ENCODE measurements at regions not wholly inside any gene's neighbourhood (a gene's known extent, or its start where the extent isn't known, plus 50 kb on each side); places are given as distances from the start of the nearest gene placed in this dataset.

DNA sequence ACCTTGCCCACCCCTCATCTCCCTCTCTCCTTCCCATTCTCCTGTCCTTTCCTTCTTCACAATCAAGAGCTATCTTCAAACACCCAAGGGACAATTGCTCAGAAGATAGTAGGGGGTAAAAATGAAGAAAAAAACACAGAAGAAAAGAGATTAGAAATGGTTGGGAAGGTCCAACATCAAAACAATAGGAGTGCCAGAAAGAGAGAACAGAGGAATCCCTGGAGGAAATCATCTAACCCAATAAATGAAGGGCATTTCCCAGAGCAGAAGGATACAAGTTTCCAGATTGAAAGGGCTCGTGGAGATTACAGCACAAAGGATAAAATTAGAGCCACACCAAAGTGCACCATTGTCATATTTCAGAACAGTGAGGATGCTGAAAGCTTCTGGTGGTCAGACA is 145.6 kb downstream of the OAT start:
- Mint-ChIP-seq H3K27ac (ENCODE audit: unreplicated experiment) (no peak overlapping the region), H3K4me1 (ENCODE audit: low read depth, unreplicated experiment) (no peaks in the 10 kb centered on the region), H3K36me3 (ENCODE audit: insufficient read depth, unreplicated experiment) (no peaks in the 10 kb centered on the region), H3K9me3 (ENCODE audit: low read depth, unreplicated experiment) (peaks cover 5% of the 10 kb centered on the region), H3K4me3 (ENCODE audit: low read depth, unreplicated experiment) (no peak overlapping the region), H3K27me3 (ENCODE audit: unreplicated experiment) (peaks cover 59% of the 10 kb centered on the region)
- intact Hi-C loops (cut with micrococcal nuclease; ENCODE audit: unreplicated experiment), result no loop called here
- CTCF ChIA-PET, result interaction anchor here (0.7 kb wide), 1 partner anchor 278 kb away, joined by 3 read pairs; no protein-coding TSS in a partner anchor
- TF ChIP-seq, protein P1, sequence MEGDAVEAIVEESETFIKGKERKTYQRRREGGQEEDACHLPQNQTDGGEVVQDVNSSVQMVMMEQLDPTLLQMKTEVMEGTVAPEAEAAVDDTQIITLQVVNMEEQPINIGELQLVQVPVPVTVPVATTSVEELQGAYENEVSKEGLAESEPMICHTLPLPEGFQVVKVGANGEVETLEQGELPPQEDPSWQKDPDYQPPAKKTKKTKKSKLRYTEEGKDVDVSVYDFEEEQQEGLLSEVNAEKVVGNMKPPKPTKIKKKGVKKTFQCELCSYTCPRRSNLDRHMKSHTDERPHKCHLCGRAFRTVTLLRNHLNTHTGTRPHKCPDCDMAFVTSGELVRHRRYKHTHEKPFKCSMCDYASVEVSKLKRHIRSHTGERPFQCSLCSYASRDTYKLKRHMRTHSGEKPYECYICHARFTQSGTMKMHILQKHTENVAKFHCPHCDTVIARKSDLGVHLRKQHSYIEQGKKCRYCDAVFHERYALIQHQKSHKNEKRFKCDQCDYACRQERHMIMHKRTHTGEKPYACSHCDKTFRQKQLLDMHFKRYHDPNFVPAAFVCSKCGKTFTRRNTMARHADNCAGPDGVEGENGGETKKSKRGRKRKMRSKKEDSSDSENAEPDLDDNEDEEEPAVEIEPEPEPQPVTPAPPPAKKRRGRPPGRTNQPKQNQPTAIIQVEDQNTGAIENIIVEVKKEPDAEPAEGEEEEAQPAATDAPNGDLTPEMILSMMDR (IDR thresholded peaks at IDR 0.05; ENCODE audit: unreplicated experiment), result no peak
- DNase-seq, result no peak
- BruUV-seq (replicated peaks), result no TSS peak

DNA sequence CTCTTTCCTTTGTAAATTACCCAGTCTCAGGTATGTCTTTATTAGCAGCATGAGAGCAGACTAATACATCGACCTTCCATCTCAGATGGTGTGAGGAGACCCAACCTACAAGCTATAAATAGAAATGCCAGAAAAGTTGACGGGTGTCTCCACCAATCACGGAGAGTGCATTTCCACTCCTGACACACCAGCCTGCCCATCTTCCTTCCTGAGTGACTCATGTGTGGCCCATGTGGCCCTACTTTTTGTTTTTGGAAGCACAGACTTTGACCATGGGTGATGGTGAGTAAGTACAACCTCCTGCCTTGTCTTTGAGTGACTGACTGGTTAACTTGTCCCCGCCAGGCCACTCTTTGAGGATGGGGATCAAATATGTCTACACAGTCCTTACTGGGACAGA is 147.0 kb downstream of the OAT start:
- Mint-ChIP-seq H3K9me3 (ENCODE audit: low read depth, unreplicated experiment) (peaks cover 5% of the 10 kb centered on the region), H3K4me3 (ENCODE audit: low read depth, unreplicated experiment) (no peak overlapping the region), H3K27me3 (ENCODE audit: unreplicated experiment) (peaks cover 59% of the 10 kb centered on the region), H3K36me3 (ENCODE audit: insufficient read depth, unreplicated experiment) (no peaks in the 10 kb centered on the region), H3K27ac (ENCODE audit: unreplicated experiment) (no peak overlapping the region), H3K4me1 (ENCODE audit: low read depth, unreplicated experiment) (no peaks in the 10 kb centered on the region)
- BruUV-seq (replicated peaks), result no TSS peak
- DNase-seq, result no peak
- TF ChIP-seq, protein P1 (IDR thresholded peaks at IDR 0.05; ENCODE audit: unreplicated experiment), result no peak
- intact Hi-C loops (cut with micrococcal nuclease; ENCODE audit: unreplicated experiment), result no loop called here
- CTCF ChIA-PET, result no interaction called here

DNA sequence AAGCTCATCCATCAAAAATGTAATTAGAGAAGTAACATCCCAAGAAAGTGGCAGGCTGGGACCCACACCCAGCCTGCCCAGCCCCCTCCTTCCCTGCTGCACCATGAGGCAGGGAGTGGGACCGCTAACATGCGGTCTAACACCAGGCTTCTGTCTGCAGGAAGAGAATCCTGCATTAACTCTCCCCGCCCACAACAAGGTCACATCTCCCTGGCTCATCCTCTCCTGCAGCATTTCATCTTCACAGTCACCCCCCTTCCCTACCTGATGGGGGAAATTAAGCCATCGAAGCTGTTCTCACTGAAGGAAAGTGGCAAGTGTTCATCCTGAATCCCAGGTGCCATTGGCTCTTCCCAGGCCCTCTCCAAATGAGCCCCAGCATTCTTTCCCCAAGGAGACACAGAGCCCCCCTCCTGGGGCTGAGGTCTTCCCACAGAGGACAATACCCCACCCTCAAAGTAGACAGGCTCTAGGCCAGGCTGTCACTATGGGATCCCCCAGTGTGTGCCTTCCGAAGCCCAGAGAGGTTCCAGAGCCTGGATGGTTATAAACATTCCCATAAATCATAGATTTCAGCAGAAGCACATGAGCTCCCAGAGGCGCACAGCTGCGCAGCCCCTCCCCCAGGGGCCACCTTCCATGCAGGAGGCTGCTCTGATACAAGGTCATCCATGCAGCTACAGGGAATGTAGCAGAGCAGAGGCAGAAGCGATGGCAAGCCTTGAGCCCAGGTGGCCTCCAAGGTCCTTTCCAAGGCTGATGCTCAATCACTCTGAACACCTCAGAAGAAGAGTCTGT is 148.0 kb downstream of the OAT start:
- H3K36me3 Mint-ChIP-seq (ENCODE audit: insufficient read depth, unreplicated experiment), result no peaks in the 10 kb centered on the region
- no peak overlapping the region for H3K27ac Mint-ChIP-seq (ENCODE audit: unreplicated experiment)
- DNase-seq, result no peak
- H3K27me3 Mint-ChIP-seq (ENCODE audit: unreplicated experiment), result peaks cover 64% of the 10 kb centered on the region
- intact Hi-C loops (cut with micrococcal nuclease; ENCODE audit: unreplicated experiment), result no loop called here
- TF ChIP-seq, protein P1 (IDR thresholded peaks at IDR 0.05; ENCODE audit: unreplicated experiment), result no peak
- no peak overlapping the region for H3K4me3 Mint-ChIP-seq (ENCODE audit: low read depth, unreplicated experiment)
- no peaks in the 10 kb centered on the region for H3K4me1 Mint-ChIP-seq (ENCODE audit: low read depth, unreplicated experiment)
- CTCF ChIA-PET, result no interaction called here
- H3K9me3 Mint-ChIP-seq (ENCODE audit: low read depth, unreplicated experiment), result peaks cover 5% of the 10 kb centered on the region
- no TSS peak for BruUV-seq (replicated peaks)

DNA sequence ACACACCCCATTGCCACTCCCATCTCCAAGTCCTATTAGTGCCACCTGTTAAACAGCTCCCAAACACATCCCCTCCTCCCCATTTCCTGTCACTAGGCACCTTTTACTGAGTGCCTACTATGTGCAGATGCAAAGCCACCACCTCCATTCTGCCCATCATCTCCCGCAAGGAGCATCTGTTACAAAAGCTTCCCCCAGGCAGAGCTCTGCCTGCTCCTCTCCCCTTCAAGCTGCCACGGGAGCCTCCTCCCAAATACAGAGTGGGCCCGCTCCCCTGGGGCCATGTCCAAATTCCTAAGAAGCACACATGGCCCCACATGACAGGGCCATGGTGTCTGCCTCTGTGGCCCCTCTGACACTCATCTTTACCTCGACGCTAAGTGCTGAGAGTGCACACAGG is 149.7 kb downstream of the OAT start:
- intact Hi-C loops (cut with micrococcal nuclease; ENCODE audit: unreplicated experiment), result no loop called here
- TF ChIP-seq, protein P1 (IDR thresholded peaks at IDR 0.05; ENCODE audit: unreplicated experiment), result no peak
- Mint-ChIP-seq H3K36me3 (ENCODE audit: insufficient read depth, unreplicated experiment) (no peaks in the 10 kb centered on the region), H3K9me3 (ENCODE audit: low read depth, unreplicated experiment) (peaks cover 5% of the 10 kb centered on the region), H3K4me1 (ENCODE audit: low read depth, unreplicated experiment) (no peaks in the 10 kb centered on the region), H3K27me3 (ENCODE audit: unreplicated experiment) (peaks cover 69% of the 10 kb centered on the region), H3K27ac (ENCODE audit: unreplicated experiment) (no peak overlapping the region), H3K4me3 (ENCODE audit: low read depth, unreplicated experiment) (no peak overlapping the region)
- no peak for DNase-seq
- BruUV-seq (replicated peaks), result no TSS peak
- CTCF ChIA-PET, result no interaction called here

Data from Calu3 (cell line).